ENCODE measurements at regions not wholly inside any gene's neighbourhood (a gene's known extent, or its start where the extent isn't known, plus 50 kb on each side); places are given as distances from the start of the nearest gene placed in this dataset.

GRCh38 chr6:27154696-27155095 is 92.8 kb upstream of the PRSS16 start (continued):
- no peak for TF ChIP-seq ATF3 (CRISPR knock-in tag; conservative IDR thresholded peaks at IDR 0.05)

GRCh38 chr6:27156874-27157458 is 90.5 kb upstream of the PRSS16 start:
- CTCF ChIA-PET, result interaction anchor here (0.7 kb wide), 1 partner anchor 595 kb away, joined by 4 read pairs; no protein-coding TSS in a partner anchor
- TF ChIP-seq ZNF512 (CRISPR knock-in tag; IDR thresholded peaks at IDR 0.05; ENCODE audit: borderline replicate concordance) (0 out of 2 replicates have a peak, but pooled peaks have one; percentile 92), ATF2 (CRISPR knock-in tag; IDR thresholded peaks at IDR 0.05; ENCODE audit: borderline replicate concordance, low read depth) (no peak)
- POLR2A ChIA-PET, result interaction anchor here (0.7 kb wide), 1 partner anchor 10 kb away, joined by 5 read pairs; a partner anchor contains a TSS
- Mint-ChIP-seq H3K4me3 (peak overlapping the region; percentile 88), H3K27me3 (ENCODE audit: low read depth) (peaks cover 6% of the 10 kb centered on the region), H3K27ac (no peak overlapping the region), H3K9me3 (no peaks in the 10 kb centered on the region), H3K4me1 (peaks cover 33% of the 10 kb centered on the region), H3K36me3 (no peaks in the 10 kb centered on the region)
- DNase-seq (ENCODE audit: low spot score) (no peak), ATAC-seq (peak; percentile 6; the same call in 1 of the 2 replicates)

- CTCF ChIA-PET, result no interaction called here
- peak overlapping the region; percentile 88 for H3K4me3 Mint-ChIP-seq
- H3K36me3 Mint-ChIP-seq, result no peaks in the 10 kb centered on the region
- ATAC-seq, result peak; percentile 73
- H3K4me1 Mint-ChIP-seq, result peaks cover 39% of the 10 kb centered on the region
- 0 out of 2 replicates have a peak overlapping the region, but pooled peaks have one; percentile 11 for H3K27ac Mint-ChIP-seq
- DNase-seq (ENCODE audit: low spot score), result peak; percentile 78
- no peak for TF ChIP-seq PRDM15 (CRISPR knock-in tag; IDR thresholded peaks at IDR 0.05)
- no peak for TF ChIP-seq IRF2 (CRISPR knock-in tag; IDR thresholded peaks at IDR 0.05; ENCODE audit: borderline replicate concordance, low read depth)
- TF ChIP-seq HMGXB4 (CRISPR knock-in tag; IDR thresholded peaks at IDR 0.05), result peak; percentile 49; the same call in 1 of the 2 replicates
- no peak for TF ChIP-seq ATF2 (CRISPR knock-in tag; IDR thresholded peaks at IDR 0.05; ENCODE audit: borderline replicate concordance, low read depth)
- no peak for TF ChIP-seq ZBTB21 (CRISPR knock-in tag; IDR thresholded peaks at IDR 0.05; ENCODE audit: borderline replicate concordance)
- H3K27me3 Mint-ChIP-seq (ENCODE audit: low read depth), result peaks cover 6% of the 10 kb centered on the region
- POLR2A ChIA-PET, result interaction anchor here (0.7 kb wide), 1 partner anchor 11 kb away, joined by 5 read pairs; a partner anchor contains a TSS
- H3K9me3 Mint-ChIP-seq, result no peaks in the 10 kb centered on the region
These were observed 89.8 kb upstream of the PRSS16 start for GRCh38 chr6:27157459-27158315.

Measured in WTC11 (cell line).